ENCODE measurements at regions not wholly inside any gene's neighbourhood (a gene's known extent, or its start where the extent isn't known, plus 50 kb on each side); places are given as distances from the start of the nearest gene placed in this dataset.

DNA sequence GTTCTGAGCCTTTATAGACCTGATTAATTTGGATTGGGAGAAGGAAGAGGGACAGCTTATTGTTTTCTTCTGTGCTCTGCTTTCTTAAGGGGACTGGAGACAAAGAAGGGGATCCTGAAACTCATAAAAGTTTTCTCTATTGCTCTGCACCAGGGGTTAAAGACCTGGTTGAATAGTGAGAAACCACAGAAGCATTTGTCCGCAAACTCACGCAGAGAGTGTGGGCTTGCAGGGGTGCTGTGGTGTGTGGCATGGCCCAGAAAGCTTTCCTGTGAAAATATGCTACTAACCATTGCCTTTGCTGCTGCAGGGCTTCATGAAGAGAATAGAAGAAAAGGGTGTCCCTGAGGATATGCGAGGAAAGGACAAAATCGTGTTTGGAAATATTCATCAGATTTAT, 73.1 kb upstream of the UMPS start:
- DNase-seq (no peak), ATAC-seq (no peak)
- Mint-ChIP-seq H3K36me3 (ENCODE audit: insufficient read depth) (peaks cover 8% of the 10 kb centered on the region), H3K27me3 (ENCODE audit: low read depth) (peaks cover 3% of the 10 kb centered on the region), H3K9me3 (no peaks in the 10 kb centered on the region), H3K4me1 (ENCODE audit: low read depth) (no peaks in the 10 kb centered on the region), H3K4me3 (no peak overlapping the region)

- DNase-seq (no peak), ATAC-seq (no peak)
- Mint-ChIP-seq H3K4me1 (ENCODE audit: low read depth) (no peaks in the 10 kb centered on the region), H3K4me3 (no peak overlapping the region), H3K27me3 (ENCODE audit: low read depth) (peaks cover 3% of the 10 kb centered on the region), H3K9me3 (no peaks in the 10 kb centered on the region), H3K36me3 (ENCODE audit: insufficient read depth) (peaks cover 3% of the 10 kb centered on the region)
Measured at GRCh38 chr3:124658270-124658669, 72.0 kb upstream of the UMPS start.

GRCh38 chr3:124659175-124659574, 71.1 kb upstream of the UMPS start:
- peaks cover 3% of the 10 kb centered on the region for H3K27me3 Mint-ChIP-seq (ENCODE audit: low read depth)
- peaks cover 3% of the 10 kb centered on the region for H3K36me3 Mint-ChIP-seq (ENCODE audit: insufficient read depth)
- H3K4me1 Mint-ChIP-seq (ENCODE audit: low read depth): no peaks in the 10 kb centered on the region
- ATAC-seq (no peak), DNase-seq (no peak)
- H3K4me3 Mint-ChIP-seq: no peak overlapping the region
- no peaks in the 10 kb centered on the region for H3K9me3 Mint-ChIP-seq

DNA sequence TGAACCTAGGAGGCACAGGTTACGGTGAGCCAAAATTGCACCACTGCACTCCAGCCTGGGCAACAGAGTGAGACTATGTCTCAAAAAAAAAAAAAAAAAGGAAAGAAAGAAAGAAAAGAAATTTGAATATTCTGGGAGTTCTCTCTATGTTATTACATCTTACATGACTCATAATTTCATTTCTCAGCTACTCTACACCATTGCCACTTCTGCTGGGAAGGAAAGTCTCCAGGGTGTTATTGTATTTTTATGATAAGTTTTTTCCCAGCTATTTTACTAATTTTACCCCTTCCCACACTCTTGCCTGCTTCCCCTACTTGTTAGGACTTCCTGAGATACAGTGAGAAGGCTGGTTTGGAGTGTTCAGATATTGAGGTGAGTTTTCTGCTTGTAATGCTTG, 69.7 kb upstream of the UMPS start:
- no peaks in the 10 kb centered on the region for H3K9me3 Mint-ChIP-seq
- no peaks in the 10 kb centered on the region for H3K4me1 Mint-ChIP-seq (ENCODE audit: low read depth)
- peaks cover 3% of the 10 kb centered on the region for H3K27me3 Mint-ChIP-seq (ENCODE audit: low read depth)
- no peak overlapping the region for H3K4me3 Mint-ChIP-seq
- ATAC-seq (no peak), DNase-seq (no peak)
- H3K36me3 Mint-ChIP-seq (ENCODE audit: insufficient read depth): peaks cover 3% of the 10 kb centered on the region

DNA sequence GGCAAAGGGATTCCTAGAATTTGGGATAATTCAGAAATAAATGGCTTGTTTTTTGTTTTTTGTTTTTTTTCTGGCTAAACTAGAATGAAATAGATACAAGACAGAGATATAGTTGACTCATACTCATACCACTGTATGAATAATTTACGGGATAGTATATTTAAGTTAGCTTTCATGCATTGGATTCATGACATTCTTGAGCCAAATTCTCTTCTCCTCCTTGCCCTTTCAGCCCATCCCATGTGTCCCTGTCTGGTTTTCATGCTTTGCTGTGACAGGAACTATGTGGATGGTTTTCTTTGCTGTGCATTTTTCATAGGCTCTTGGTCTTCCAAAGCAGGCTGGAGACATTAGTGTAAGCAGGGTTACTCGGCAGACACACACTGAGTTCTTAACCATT, 66.6 kb upstream of the UMPS start:
- Mint-ChIP-seq H3K27me3 (ENCODE audit: low read depth) (no peaks in the 10 kb centered on the region), H3K9me3 (no peaks in the 10 kb centered on the region), H3K4me1 (ENCODE audit: low read depth) (no peaks in the 10 kb centered on the region), H3K4me3 (no peak overlapping the region), H3K36me3 (ENCODE audit: insufficient read depth) (no peaks in the 10 kb centered on the region)
- DNase-seq (no peak), ATAC-seq (no peak)

- Mint-ChIP-seq H3K27me3 (ENCODE audit: low read depth) (no peaks in the 10 kb centered on the region), H3K9me3 (no peaks in the 10 kb centered on the region), H3K36me3 (ENCODE audit: insufficient read depth) (no peaks in the 10 kb centered on the region), H3K4me3 (no peak overlapping the region), H3K4me1 (ENCODE audit: low read depth) (no peaks in the 10 kb centered on the region)
- no peak for ATAC-seq
- no peak for DNase-seq
Measured at GRCh38 chr3:124664804-124665203, 65.4 kb upstream of the UMPS start.

DNA sequence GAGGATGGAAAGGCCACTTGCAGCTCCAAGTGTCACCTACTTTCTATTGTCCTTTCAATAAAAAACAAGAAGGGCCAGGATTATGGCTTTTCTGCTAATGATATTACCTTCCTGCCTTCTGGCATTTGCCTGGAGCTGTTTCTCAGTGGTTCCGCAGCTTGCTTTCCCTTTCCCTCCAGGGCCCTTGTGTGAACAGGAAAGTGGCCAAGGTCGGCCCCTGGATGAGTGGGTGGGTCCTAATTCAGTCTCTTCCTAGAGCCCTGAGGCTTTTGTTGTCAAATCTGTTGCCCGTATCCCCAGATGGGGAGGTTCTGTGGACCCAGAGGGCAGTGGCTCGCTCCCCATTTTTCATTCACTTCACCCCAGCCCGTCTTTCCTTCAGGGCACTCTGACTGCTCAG, 64.2 kb upstream of the UMPS start:
- no peaks in the 10 kb centered on the region for H3K27me3 Mint-ChIP-seq (ENCODE audit: low read depth)
- H3K4me3 Mint-ChIP-seq: no peak overlapping the region
- H3K36me3 Mint-ChIP-seq (ENCODE audit: insufficient read depth): no peaks in the 10 kb centered on the region
- H3K4me1 Mint-ChIP-seq (ENCODE audit: low read depth): peaks cover 5% of the 10 kb centered on the region
- H3K9me3 Mint-ChIP-seq: peaks cover 3% of the 10 kb centered on the region
- no peak for DNase-seq
- no peak for ATAC-seq

- no peak for ATAC-seq
- Mint-ChIP-seq H3K27me3 (ENCODE audit: low read depth) (no peaks in the 10 kb centered on the region), H3K36me3 (ENCODE audit: insufficient read depth) (peaks cover 2% of the 10 kb centered on the region)
Measured at GRCh38 chr3:124669470-124669869, 60.8 kb upstream of the UMPS start.

DNA sequence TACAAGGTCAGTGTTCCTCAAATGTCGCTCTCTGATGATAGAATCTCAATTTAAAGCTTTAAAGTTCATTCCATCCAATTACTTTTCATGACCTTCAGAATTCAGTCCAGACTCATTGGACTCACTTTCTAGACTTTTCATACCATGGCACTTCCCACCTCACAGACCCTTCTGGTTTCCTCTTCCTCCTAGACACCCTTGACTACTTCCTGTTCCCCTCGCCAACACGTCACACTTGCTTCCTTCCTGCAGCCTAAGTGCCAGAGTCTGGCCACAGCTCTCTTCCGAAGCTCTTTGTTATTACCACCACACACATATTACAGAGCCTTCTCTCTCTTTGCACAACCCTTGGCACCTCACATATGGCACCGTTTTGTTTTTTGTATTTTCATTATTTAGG, 59.1 kb upstream of the UMPS start:
- Mint-ChIP-seq H3K27me3 (ENCODE audit: low read depth) (no peaks in the 10 kb centered on the region), H3K36me3 (ENCODE audit: insufficient read depth) (peaks cover 2% of the 10 kb centered on the region), H3K9me3 (peaks cover 6% of the 10 kb centered on the region), H3K4me1 (ENCODE audit: low read depth) (peaks cover 13% of the 10 kb centered on the region), H3K4me3 (no peak overlapping the region)
- ATAC-seq (no peak), DNase-seq (no peak)

More at GRCh38 chr3:124669470-124669869, 60.8 kb upstream of the UMPS start:
- no peak overlapping the region for H3K4me3 Mint-ChIP-seq
- no peak for DNase-seq
- peaks cover 6% of the 10 kb centered on the region for H3K9me3 Mint-ChIP-seq
- peaks cover 13% of the 10 kb centered on the region for H3K4me1 Mint-ChIP-seq (ENCODE audit: low read depth)

DNA sequence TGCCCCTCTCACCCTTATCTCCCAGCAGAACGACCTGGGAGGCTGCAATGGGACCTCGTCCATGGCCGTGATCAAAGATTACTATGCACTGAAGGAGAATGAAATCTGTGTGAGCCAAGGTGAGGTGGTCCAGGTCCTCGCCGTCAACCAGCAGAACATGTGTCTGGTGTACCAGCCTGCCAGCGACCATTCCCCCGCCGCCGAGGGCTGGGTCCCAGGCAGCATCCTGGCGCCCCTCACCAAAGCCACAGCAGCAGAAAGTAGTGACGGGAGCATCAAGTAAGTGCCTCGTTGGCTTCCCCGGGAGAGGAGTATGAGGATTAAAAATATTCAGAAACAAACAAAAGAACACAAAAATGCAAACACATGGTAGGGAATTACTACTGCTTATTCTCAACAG, 55.9 kb upstream of the UMPS start:
- ATAC-seq: no peak
- Mint-ChIP-seq H3K4me1 (ENCODE audit: low read depth) (peaks cover 13% of the 10 kb centered on the region), H3K36me3 (ENCODE audit: insufficient read depth) (peaks cover 5% of the 10 kb centered on the region), H3K27me3 (ENCODE audit: low read depth) (no peaks in the 10 kb centered on the region), H3K4me3 (no peak overlapping the region), H3K9me3 (peaks cover 6% of the 10 kb centered on the region)
- no peak for DNase-seq

DNA sequence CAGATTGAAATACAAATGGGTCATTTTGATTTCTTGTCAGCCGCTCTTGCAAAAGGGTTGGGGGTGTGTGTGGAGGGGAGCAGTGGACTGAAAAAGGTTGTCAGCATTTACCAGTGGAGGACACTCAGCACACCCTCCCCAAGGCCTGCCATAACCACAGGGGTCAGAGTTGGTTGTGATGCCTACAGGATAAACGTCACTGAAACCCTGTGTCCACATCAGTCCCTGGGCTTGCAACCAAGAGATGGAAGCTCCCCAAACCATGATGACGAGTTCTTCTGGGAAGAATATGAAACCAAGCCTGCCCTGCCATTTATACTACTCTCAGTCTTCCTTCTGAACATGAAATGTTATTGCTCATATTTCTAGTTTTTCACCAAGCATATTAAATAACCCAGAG, 54.0 kb upstream of the UMPS start:
- Mint-ChIP-seq H3K36me3 (ENCODE audit: insufficient read depth) (peaks cover 4% of the 10 kb centered on the region), H3K27me3 (ENCODE audit: low read depth) (no peaks in the 10 kb centered on the region), H3K4me1 (ENCODE audit: low read depth) (peaks cover 6% of the 10 kb centered on the region), H3K9me3 (peaks cover under 1% of the 10 kb centered on the region), H3K4me3 (no peak overlapping the region)
- DNase-seq: no peak
- ATAC-seq: no peak

GRCh38 chr3:124679048-124679638, 51.1 kb upstream of the UMPS start:
- H3K4me1 Mint-ChIP-seq (ENCODE audit: low read depth): no peaks in the 10 kb centered on the region
- H3K4me3 Mint-ChIP-seq: no peak overlapping the region
- H3K9me3 Mint-ChIP-seq: no peaks in the 10 kb centered on the region

More at GRCh38 chr3:124679048-124679638, 51.1 kb upstream of the UMPS start:
- no peak for ATAC-seq
- Mint-ChIP-seq H3K27me3 (ENCODE audit: low read depth) (peaks cover 3% of the 10 kb centered on the region), H3K36me3 (ENCODE audit: insufficient read depth) (peaks cover 3% of the 10 kb centered on the region)
- no peak for DNase-seq
